OCI-LY1 (cell line): ENCODE measurements at regions not wholly inside any gene's neighbourhood (a gene's known extent, or its start where the extent isn't known, plus 50 kb on each side); places are given as distances from the start of the nearest gene placed in this dataset.

Experiments used
- H2AFZ ChIP-seq: fragments of 200-600 bp; sonication (generic), shearing (Covaris generic); 2 replicates; pipeline ENCODE4 v1.6.0; 2014; ENCODE audit warnings: antibody characterized with exemption, mild to moderate bottlenecking, low read length
- H3F3A ChIP-seq: fragments of 200-600 bp; sonication (generic), shearing (Covaris generic); 2 replicates; pipeline ENCODE4 v1.6.0; 2014; ENCODE audit warnings: mild to moderate bottlenecking, antibody characterized with exemption, low read length, moderate library complexity; ENCODE audit not compliant: insufficient read depth
- H3K27ac ChIP-seq: fragments of 200-600 bp; sonication (generic); 2 replicates; pipeline ENCODE4 v1.5.1; 2014; ENCODE audit warnings: low read length, mixed run types, mild to moderate bottlenecking, low read depth; ENCODE audit not compliant: poor library complexity, severe bottlenecking
- H3K27me3 ChIP-seq: fragments of 200-600 bp; sonication (generic); 2 replicates; pipeline ENCODE4 v1.6.0; 2014; ENCODE audit warnings: antibody characterized with exemption, mild to moderate bottlenecking, low read length, moderate library complexity; ENCODE audit not compliant: insufficient read depth
- H3K36me3 ChIP-seq: fragments of 200-600 bp; sonication (generic); 2 replicates; pipeline ENCODE4 v1.6.1; 2014; ENCODE audit warnings: mild to moderate bottlenecking, antibody characterized with exemption, low read length, moderate library complexity, mixed read lengths; ENCODE audit not compliant: insufficient read depth
- H3K4me1 ChIP-seq: fragments of 200-600 bp; sonication (generic); 2 replicates; pipeline ENCODE4 v1.5.1; 2014; ENCODE audit warnings: mild to moderate bottlenecking, low read length, moderate library complexity; ENCODE audit not compliant: insufficient read depth, severe bottlenecking
- H3K4me2 ChIP-seq: fragments of 200-600 bp; sonication (generic), shearing (Covaris generic); 2 replicates; pipeline ENCODE4 v1.6.1; 2014; ENCODE audit warnings: low read length
- H3K4me3 ChIP-seq: fragments of 200-600 bp; sonication (generic); 2 replicates; pipeline ENCODE4 v1.5.1; 2014; ENCODE audit warnings: low read length, low read depth, mild to moderate bottlenecking, mixed read lengths; ENCODE audit not compliant: poor library complexity, severe bottlenecking
- H3K79me2 ChIP-seq: fragments of 200-600 bp; shearing (Covaris generic); 2 replicates; pipeline ENCODE4 v1.6.1; 2016; ENCODE audit warnings: mixed run types, low read length, mixed read lengths; ENCODE audit not compliant: insufficient read depth
- H3K9ac ChIP-seq: fragments of 200-600 bp; sonication (generic), shearing (Covaris generic); 2 replicates; pipeline ENCODE4 v1.6.1; 2014; ENCODE audit warnings: mild to moderate bottlenecking, low read length, mixed read lengths
- H3K9me2 ChIP-seq: fragments of 200-600 bp; sonication (generic), shearing (Covaris generic); 2 replicates; pipeline ENCODE4 v1.6.1; 2014; ENCODE audit warnings: low read depth, mild to moderate bottlenecking, low read length, mixed read lengths
- H3K9me3 ChIP-seq: fragments of 200-600 bp; shearing (Covaris generic); 2 replicates; pipeline ENCODE4 v1.6.1; 2014; ENCODE audit warnings: low read length, mixed read lengths
- H4K20me1 ChIP-seq: fragments of 200-600 bp; sonication (generic), shearing (Covaris generic); 2 replicates; pipeline ENCODE4 v1.6.0; 2016; ENCODE audit warnings: mild to moderate bottlenecking, low read length; ENCODE audit not compliant: insufficient read depth
- CTCF ChIP-seq: fragments of 200-600 bp; sonication (generic), shearing (Covaris generic); IDR thresholded peaks from 2 replicates; pipeline ENCODE4 v1.5.1; 2017; ENCODE audit warnings: mild to moderate bottlenecking, antibody characterized with exemption, low read length, moderate library complexity, mixed read lengths
- EZH2 ChIP-seq: fragments of 200-600 bp; sonication (generic), shearing (Covaris generic); IDR thresholded peaks from 2 replicates; pipeline ENCODE4 v1.8.0; 2017; ENCODE audit warnings: borderline replicate concordance, mixed run types, mild to moderate bottlenecking, antibody characterized with exemption, low read length, moderate library complexity, mixed read lengths

GRCh38 chr9:25129537-25129936 is 548.7 kb downstream of the TUSC1 start:
- no peaks in the 10 kb centered on the region for H3K9me3 ChIP-seq
- H3K27ac ChIP-seq, result no peak overlapping the region

GRCh38 chr9:25121811-25122210 is 556.4 kb downstream of the TUSC1 start:
- TF ChIP-seq CTCF, result no peak
- TF ChIP-seq EZH2, result no peak
- Histone ChIP-seq H3K79me2 (no peaks in the 10 kb centered on the region), H3K9me3 (no peaks in the 10 kb centered on the region)

More at GRCh38 chr9:25129537-25129936, 548.7 kb downstream of the TUSC1 start:
- no peaks in the 10 kb centered on the region for H3K36me3 ChIP-seq
- no peaks in the 10 kb centered on the region for H3K79me2 ChIP-seq
- no peak overlapping the region for H3K9ac ChIP-seq
- no peaks in the 10 kb centered on the region for H3K27me3 ChIP-seq
- H3K9me2 ChIP-seq, result no peaks in the 10 kb centered on the region
- H4K20me1 ChIP-seq, result no peaks in the 10 kb centered on the region
- H2AFZ ChIP-seq, result no peak overlapping the region
- no peak for TF ChIP-seq EZH2
- no peak for TF ChIP-seq CTCF
- no peak overlapping the region for H3K4me3 ChIP-seq
- H3F3A ChIP-seq, result no peaks in the 10 kb centered on the region
- no peak overlapping the region for H3K4me2 ChIP-seq
- H3K4me1 ChIP-seq, result no peaks in the 10 kb centered on the region

GRCh38 chr9:25119041-25119440 is 559.2 kb downstream of the TUSC1 start:
- H3F3A ChIP-seq, result no peaks in the 10 kb centered on the region
- H3K9ac ChIP-seq, result no peak overlapping the region
- no peak overlapping the region for H3K4me3 ChIP-seq
- no peak for TF ChIP-seq EZH2
- TF ChIP-seq CTCF, result no peak
- H3K36me3 ChIP-seq, result no peaks in the 10 kb centered on the region
- H3K27me3 ChIP-seq, result no peaks in the 10 kb centered on the region
- no peaks in the 10 kb centered on the region for H3K9me3 ChIP-seq
- no peak overlapping the region for H3K27ac ChIP-seq
- H3K4me1 ChIP-seq, result no peaks in the 10 kb centered on the region
- H3K79me2 ChIP-seq, result no peaks in the 10 kb centered on the region
- no peak overlapping the region for H2AFZ ChIP-seq
- no peaks in the 10 kb centered on the region for H4K20me1 ChIP-seq
- no peaks in the 10 kb centered on the region for H3K9me2 ChIP-seq
- H3K4me2 ChIP-seq, result no peak overlapping the region

More at GRCh38 chr9:25121811-25122210, 556.4 kb downstream of the TUSC1 start:
- H3K36me3 ChIP-seq, result no peaks in the 10 kb centered on the region
- no peaks in the 10 kb centered on the region for H3K27me3 ChIP-seq
- no peaks in the 10 kb centered on the region for H3K9me2 ChIP-seq
- no peak overlapping the region for H3K4me3 ChIP-seq
- H3K9ac ChIP-seq, result no peak overlapping the region
- H4K20me1 ChIP-seq, result no peaks in the 10 kb centered on the region
- H2AFZ ChIP-seq, result no peak overlapping the region
- no peak overlapping the region for H3K4me2 ChIP-seq
- H3K27ac ChIP-seq, result no peak overlapping the region
- H3K4me1 ChIP-seq, result no peaks in the 10 kb centered on the region
- H3F3A ChIP-seq, result no peaks in the 10 kb centered on the region
